GM12873 (cell line): ENCODE measurements at regions not wholly inside any gene's neighbourhood (a gene's known extent, or its start where the extent isn't known, plus 50 kb on each side); places are given as distances from the start of the nearest gene placed in this dataset.

Experiments used
- CTCF ChIP-seq: IDR thresholded peaks from 2 replicates; pipeline ENCODE4 v1.5.1; 2012; ENCODE audit warnings: low read depth, mild to moderate bottlenecking, moderate library complexity, low read length, control low read depth; ENCODE audit not compliant: insufficient read depth; ENCODE audit errors: missing control alignments

GRCh38 chr3:87979527-87979926 lies 79.3 kb downstream of the CGGBP1 start:
- TF ChIP-seq CTCF, result no peak

GRCh38 chr3:87977765-87978164 lies 81.0 kb downstream of the CGGBP1 start:
- TF ChIP-seq CTCF, result no peak

- no peak for TF ChIP-seq CTCF
Observed at GRCh38 chr3:87975716-87976115, 83.1 kb downstream of the CGGBP1 start.

GRCh38 chr3:87973906-87974305 lies 84.9 kb downstream of the CGGBP1 start:
- no peak for TF ChIP-seq CTCF

GRCh38 chr3:87969620-87970019 lies 89.2 kb downstream of the CGGBP1 start:
- TF ChIP-seq CTCF, result no peak

- TF ChIP-seq CTCF, result no peak
Observed at GRCh38 chr3:87968668-87969067, 90.1 kb downstream of the CGGBP1 start.

- TF ChIP-seq CTCF, result no peak
Observed at GRCh38 chr3:87958289-87958688, 100.5 kb downstream of the CGGBP1 start.
